Activated naive CD8-positive, alpha-beta T cell treated with anti-CD3 and anti-CD28 coated beads, Interleukin-2, amount 50 U/mL, for 24 hours (primary cell): ENCODE measurements at regions not wholly inside any gene's neighbourhood (a gene's known extent, or its start where the extent isn't known, plus 50 kb on each side); places are given as distances from the start of the nearest gene placed in this dataset.
A peak's percentile ranks its signal among the peaks of the same experiment; 100 is the strongest.
"Not testable (repeated sequence)": the region's sequence is repeated elsewhere in the genome, so short reads cannot be mapped to it uniquely, and the experiment has no call there.

ENCODE experiments used
- ATAC-seq: fragments of 150-1000 bp; cut with Tn5 transposase; one replicate; pipeline ENCODE4 v1.10.0; 2021
- DNase-seq: peaks from one replicate; pipeline ENCODE4 v3.0.0; 2021
- H3K27ac Mint-ChIP-seq: one replicate; pipeline ENCODE4 v1.8.0; 2021; ENCODE audit warnings: mild to moderate bottlenecking, mixed read lengths
- H3K27me3 Mint-ChIP-seq: one replicate; pipeline ENCODE4 v1.8.0; 2021; ENCODE audit warnings: mixed read lengths
- H3K36me3 Mint-ChIP-seq: one replicate; pipeline ENCODE4 v1.8.0; 2021; ENCODE audit warnings: low read depth, mixed read lengths
- H3K4me1 Mint-ChIP-seq: one replicate; pipeline ENCODE4 v1.8.0; 2021; ENCODE audit warnings: mixed read lengths
- H3K4me3 Mint-ChIP-seq: one replicate; pipeline ENCODE4 v1.8.0; 2021; ENCODE audit warnings: mild to moderate bottlenecking, moderate library complexity, mixed read lengths
- H3K9me3 Mint-ChIP-seq: one replicate; pipeline ENCODE4 v1.8.0; 2021; ENCODE audit warnings: mixed read lengths

- not testable (repeated sequence) for DNase-seq, H3K4me3 Mint-ChIP-seq, H3K4me1 Mint-ChIP-seq, H3K36me3 Mint-ChIP-seq, H3K9me3 Mint-ChIP-seq, H3K27ac Mint-ChIP-seq, H3K27me3 Mint-ChIP-seq, ATAC-seq
Measured at GRCh38 chr14:105764254-105764901, 238.0 kb downstream of the TMEM121 start.

DNA sequence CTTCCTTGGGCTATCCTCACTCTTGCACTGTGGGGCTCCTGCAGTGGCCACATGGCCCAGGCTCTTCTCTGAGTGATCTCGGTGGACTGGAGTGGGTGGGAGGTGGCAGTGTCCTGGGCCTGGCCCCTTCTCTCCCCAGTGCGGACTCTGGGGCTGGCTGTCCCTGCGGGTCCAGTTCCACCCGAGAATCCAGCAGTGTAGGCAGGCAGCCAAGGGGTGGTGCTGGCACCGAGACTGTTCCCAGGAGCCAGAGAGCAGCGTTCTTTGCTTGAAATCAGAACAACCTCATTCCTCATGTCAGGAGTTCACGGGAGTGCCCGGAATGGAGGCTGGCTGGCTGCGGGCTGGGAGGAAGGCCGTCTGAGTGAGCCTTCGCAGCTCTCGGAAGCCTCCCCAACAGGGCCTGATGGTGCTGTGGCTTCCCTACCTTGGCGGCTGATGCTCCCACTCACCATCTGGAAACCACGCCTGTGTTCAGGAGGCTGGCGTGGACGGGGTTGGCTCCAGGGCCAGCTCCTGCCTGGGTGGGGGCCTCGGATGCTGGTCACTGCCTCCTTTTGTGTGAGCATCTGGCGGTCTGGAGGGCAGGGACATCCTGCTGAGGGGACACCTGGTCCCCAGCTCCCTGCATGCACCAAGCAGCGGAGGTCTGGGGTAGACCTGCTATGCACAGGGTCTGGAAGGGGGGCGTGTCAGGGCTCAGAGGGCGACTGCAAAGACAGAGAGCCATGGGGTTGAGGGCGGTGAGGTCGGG is 238.9 kb downstream of the TMEM121 start:
- not testable (repeated sequence) for H3K4me1 Mint-ChIP-seq, H3K9me3 Mint-ChIP-seq, H3K4me3 Mint-ChIP-seq, H3K27me3 Mint-ChIP-seq, H3K27ac Mint-ChIP-seq, DNase-seq, H3K36me3 Mint-ChIP-seq, ATAC-seq

DNA sequence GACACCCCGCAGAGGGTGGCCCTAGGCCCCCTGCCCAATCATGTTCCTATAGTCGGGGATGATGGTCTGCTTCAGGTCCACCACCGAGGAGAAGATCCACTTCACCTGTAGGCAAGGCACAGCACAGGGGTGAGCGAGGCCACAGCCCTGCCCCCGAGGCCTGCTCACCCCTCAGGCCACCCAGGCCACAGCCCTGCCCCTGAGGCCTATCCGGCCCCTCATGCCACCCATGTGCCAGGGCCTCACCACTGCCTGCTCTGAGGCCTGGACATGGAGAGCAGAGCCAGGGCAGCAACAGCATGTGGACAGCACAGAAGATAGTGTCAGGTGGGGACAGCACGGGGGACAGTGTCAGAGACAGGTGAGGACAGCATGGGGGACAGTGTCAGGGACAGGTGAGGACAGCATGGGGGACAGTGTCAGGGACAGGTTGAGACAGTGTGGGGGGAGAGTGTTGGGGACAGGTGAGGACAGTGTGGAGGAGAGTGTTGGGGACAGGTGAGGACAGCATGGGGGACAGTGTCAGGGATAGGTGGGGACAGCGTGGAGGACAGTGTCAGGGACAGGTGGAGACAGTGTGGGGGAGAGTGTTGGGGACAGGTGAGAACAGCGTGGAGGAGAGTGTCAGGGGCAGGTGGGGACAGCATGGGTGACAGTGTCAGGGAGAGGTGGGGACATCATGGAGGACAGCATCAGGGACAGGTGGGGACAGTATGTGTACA is 239.7 kb downstream of the TMEM121 start:
- H3K4me3 Mint-ChIP-seq, result no peak overlapping the region
- no peaks in the 10 kb centered on the region for H3K27me3 Mint-ChIP-seq
- no peaks in the 10 kb centered on the region for H3K36me3 Mint-ChIP-seq
- no peak for ATAC-seq
- DNase-seq, result no peak
- no peaks in the 10 kb centered on the region for H3K4me1 Mint-ChIP-seq
- no peaks in the 10 kb centered on the region for H3K9me3 Mint-ChIP-seq
- no peak overlapping the region for H3K27ac Mint-ChIP-seq

GRCh38 chr14:105767315-105767714 is 240.9 kb downstream of the TMEM121 start:
- DNase-seq (no peak), ATAC-seq (peak; percentile 10)
- H3K4me1 Mint-ChIP-seq, result no peaks in the 10 kb centered on the region

DNA sequence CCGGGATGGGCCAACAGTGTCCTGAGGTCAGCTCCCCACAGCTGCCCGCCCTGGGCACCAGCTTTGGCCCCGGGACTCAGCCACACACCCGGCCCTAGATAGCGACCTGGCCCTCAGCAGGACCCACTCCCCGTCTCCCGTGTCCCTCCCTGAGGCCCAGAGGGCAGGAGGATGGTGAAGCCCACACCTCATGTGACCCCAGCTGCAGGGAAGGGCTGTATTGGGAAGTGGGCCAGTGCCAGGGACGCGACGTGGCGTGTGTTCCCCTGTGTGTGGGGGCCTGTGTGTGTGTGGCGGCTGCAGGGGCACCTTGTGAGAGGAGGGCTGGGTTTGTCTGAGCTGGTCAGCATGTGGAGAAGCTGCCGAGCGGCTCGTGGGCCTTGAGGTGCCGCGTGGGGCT is 241.7 kb downstream of the TMEM121 start:
- H3K9me3 Mint-ChIP-seq, H3K27ac Mint-ChIP-seq, DNase-seq, H3K4me3 Mint-ChIP-seq, ATAC-seq, H3K27me3 Mint-ChIP-seq, H3K36me3 Mint-ChIP-seq, H3K4me1 Mint-ChIP-seq: not testable (repeated sequence)

More at GRCh38 chr14:105767315-105767714, 240.9 kb downstream of the TMEM121 start:
- Mint-ChIP-seq H3K9me3 (no peaks in the 10 kb centered on the region), H3K27ac (no peak overlapping the region), H3K36me3 (no peaks in the 10 kb centered on the region), H3K27me3 (no peaks in the 10 kb centered on the region), H3K4me3 (no peak overlapping the region)

- H3K36me3 Mint-ChIP-seq, H3K4me3 Mint-ChIP-seq, ATAC-seq, H3K27ac Mint-ChIP-seq, H3K4me1 Mint-ChIP-seq, H3K9me3 Mint-ChIP-seq, H3K27me3 Mint-ChIP-seq, DNase-seq: not testable (repeated sequence)
Measured at GRCh38 chr14:105769061-105769730, 242.8 kb downstream of the TMEM121 start.

GRCh38 chr14:105770619-105771216 is 244.3 kb downstream of the TMEM121 start:
- not testable (repeated sequence) for H3K36me3 Mint-ChIP-seq, DNase-seq, H3K4me3 Mint-ChIP-seq, ATAC-seq, H3K27ac Mint-ChIP-seq, H3K9me3 Mint-ChIP-seq, H3K27me3 Mint-ChIP-seq, H3K4me1 Mint-ChIP-seq

DNA sequence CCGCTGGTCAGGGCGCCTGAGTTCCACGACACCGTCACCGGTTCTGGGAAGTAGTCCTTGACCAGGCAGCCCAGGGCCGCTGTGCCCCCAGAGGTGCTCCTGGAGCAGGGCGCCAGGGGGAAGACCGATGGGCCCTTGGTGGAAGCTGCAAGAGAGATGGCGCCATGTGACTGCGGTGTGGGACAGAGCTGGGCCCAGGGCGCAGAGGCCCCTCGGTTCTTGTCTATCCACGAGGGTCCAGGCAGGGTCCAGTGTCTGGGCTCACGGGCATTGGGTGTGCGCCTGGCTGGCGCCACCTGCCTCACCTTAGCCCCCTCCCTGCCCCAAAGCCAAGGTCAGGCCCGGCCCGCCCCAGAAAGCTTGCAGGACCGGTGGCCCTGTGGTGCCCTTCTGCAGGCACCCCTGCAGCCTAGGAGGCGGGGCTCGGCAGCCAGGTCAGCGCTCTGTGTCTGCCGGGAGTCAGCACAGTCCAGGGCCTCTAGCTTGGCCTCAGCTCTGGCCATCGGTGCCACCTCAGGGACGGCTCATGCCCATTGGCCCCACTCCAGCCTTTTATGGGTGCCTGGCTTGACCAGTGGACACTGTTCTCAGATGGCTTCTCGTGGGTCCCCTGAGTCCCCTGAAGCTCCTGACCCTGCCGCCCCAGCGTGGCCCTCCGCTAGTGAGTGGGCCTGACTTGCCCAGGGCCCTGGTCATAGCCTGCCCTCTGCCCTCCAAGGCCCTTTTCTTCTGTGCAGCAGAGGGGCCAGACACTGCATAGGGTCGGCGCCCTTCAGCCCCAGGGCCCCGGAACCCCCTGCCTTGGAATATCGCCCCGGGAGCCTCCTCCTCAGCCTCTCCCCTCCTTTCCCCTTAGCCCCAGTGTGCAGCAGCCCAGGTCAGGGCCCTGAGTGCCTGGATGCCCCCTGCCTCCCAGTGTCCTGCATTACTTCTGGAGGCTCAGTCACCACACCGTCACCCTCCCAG is 245.2 kb downstream of the TMEM121 start:
- not testable (repeated sequence) for H3K27ac Mint-ChIP-seq, H3K4me1 Mint-ChIP-seq, H3K9me3 Mint-ChIP-seq, H3K36me3 Mint-ChIP-seq, H3K4me3 Mint-ChIP-seq, ATAC-seq, DNase-seq, H3K27me3 Mint-ChIP-seq

GRCh38 chr14:105772710-105773250 is 246.4 kb downstream of the TMEM121 start:
- not testable (repeated sequence) for H3K27me3 Mint-ChIP-seq, H3K4me3 Mint-ChIP-seq, H3K36me3 Mint-ChIP-seq, DNase-seq, ATAC-seq, H3K27ac Mint-ChIP-seq, H3K4me1 Mint-ChIP-seq, H3K9me3 Mint-ChIP-seq

- Mint-ChIP-seq H3K4me1 (peaks cover 7% of the 10 kb centered on the region), H3K9me3 (peaks cover 10% of the 10 kb centered on the region), H3K4me3 (peak overlapping the region; percentile 48), H3K36me3 (peaks cover 5% of the 10 kb centered on the region), H3K27ac (no peak overlapping the region), H3K27me3 (peaks cover 2% of the 10 kb centered on the region)
- DNase-seq (no peak), ATAC-seq (no peak)
Measured at GRCh38 chr14:105773584-105773983, 247.2 kb downstream of the TMEM121 start.

- Mint-ChIP-seq H3K27me3 (peaks cover 2% of the 10 kb centered on the region), H3K9me3 (peaks cover 14% of the 10 kb centered on the region), H3K4me1 (peaks cover 7% of the 10 kb centered on the region), H3K4me3 (peak overlapping the region; percentile 48), H3K36me3 (peaks cover 9% of the 10 kb centered on the region), H3K27ac (no peak overlapping the region)
- ATAC-seq (no peak), DNase-seq (no peak)
Measured at GRCh38 chr14:105774001-105774400, 247.6 kb downstream of the TMEM121 start.

- ATAC-seq, H3K27me3 Mint-ChIP-seq, H3K27ac Mint-ChIP-seq, DNase-seq, H3K4me1 Mint-ChIP-seq: not testable (repeated sequence)
- Mint-ChIP-seq H3K9me3 (peaks cover 21% of the 10 kb centered on the region), H3K36me3 (peaks cover 11% of the 10 kb centered on the region), H3K4me3 (peak overlapping the region; percentile 8)
Measured at GRCh38 chr14:105774585-105775348, 248.4 kb downstream of the TMEM121 start.
